Right lobe of liver (tissue), 4 donors: ENCODE measurements at regions not wholly inside any gene's neighbourhood (a gene's known extent, or its start where the extent isn't known, plus 50 kb on each side); places are given as distances from the start of the nearest gene placed in this dataset.

Source experiments
- POLR2A ChIP-seq: fragments of 450-650 bp; IDR thresholded peaks from one replicate; pipeline ENCODE4 v1.6.1; 2017; ENCODE audit warnings: antibody characterized with exemption, mild to moderate bottlenecking
- TF ChIP-seq, protein P1 (sequence below), 4 donors: fragments of 200-600 bp in 3 of 4; fragments of 450-650 bp in 1 of 4; IDR thresholded peaks; one replicate each; pipeline versions ENCODE4 v1.5.1 to v1.8.0; 2016 to 2022; ENCODE audit warnings: antibody characterized with exemption in 4 of 4, mild to moderate bottlenecking in 2 of 4
- donor health status: DM: no; HTN: no; CAD: no.
- donor health status: DM: no; HTN: no; CAD: no.
- donor health status: DM: no; HTN: yes; CAD: no.

DNA sequence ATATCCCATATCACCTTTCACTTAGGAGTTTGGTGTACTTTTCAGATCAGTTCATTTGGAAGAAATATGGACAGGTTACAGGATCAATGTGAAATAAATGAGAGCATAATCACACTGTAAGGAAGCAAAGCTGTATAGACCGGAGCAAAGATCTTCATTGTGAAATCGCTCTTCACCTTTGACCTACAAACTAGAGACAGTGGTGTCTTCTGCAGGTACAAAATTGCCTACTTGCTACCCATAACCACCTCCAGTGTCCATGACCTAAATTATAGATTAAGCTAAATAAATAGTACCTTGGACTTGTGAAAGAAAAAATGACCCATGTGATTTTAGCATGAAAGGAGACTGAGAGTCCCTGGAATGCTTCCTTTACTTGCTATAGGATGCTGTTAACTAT is 379.5 kb upstream of the SUCLG2 start:
- TF ChIP-seq, protein P1, sequence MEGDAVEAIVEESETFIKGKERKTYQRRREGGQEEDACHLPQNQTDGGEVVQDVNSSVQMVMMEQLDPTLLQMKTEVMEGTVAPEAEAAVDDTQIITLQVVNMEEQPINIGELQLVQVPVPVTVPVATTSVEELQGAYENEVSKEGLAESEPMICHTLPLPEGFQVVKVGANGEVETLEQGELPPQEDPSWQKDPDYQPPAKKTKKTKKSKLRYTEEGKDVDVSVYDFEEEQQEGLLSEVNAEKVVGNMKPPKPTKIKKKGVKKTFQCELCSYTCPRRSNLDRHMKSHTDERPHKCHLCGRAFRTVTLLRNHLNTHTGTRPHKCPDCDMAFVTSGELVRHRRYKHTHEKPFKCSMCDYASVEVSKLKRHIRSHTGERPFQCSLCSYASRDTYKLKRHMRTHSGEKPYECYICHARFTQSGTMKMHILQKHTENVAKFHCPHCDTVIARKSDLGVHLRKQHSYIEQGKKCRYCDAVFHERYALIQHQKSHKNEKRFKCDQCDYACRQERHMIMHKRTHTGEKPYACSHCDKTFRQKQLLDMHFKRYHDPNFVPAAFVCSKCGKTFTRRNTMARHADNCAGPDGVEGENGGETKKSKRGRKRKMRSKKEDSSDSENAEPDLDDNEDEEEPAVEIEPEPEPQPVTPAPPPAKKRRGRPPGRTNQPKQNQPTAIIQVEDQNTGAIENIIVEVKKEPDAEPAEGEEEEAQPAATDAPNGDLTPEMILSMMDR (IDR thresholded peaks at IDR 0.05): no peak
- no peak for TF ChIP-seq POLR2A
